ENCODE measurements at regions not wholly inside any gene's neighbourhood (a gene's known extent, or its start where the extent isn't known, plus 50 kb on each side); places are given as distances from the start of the nearest gene placed in this dataset.

DNA sequence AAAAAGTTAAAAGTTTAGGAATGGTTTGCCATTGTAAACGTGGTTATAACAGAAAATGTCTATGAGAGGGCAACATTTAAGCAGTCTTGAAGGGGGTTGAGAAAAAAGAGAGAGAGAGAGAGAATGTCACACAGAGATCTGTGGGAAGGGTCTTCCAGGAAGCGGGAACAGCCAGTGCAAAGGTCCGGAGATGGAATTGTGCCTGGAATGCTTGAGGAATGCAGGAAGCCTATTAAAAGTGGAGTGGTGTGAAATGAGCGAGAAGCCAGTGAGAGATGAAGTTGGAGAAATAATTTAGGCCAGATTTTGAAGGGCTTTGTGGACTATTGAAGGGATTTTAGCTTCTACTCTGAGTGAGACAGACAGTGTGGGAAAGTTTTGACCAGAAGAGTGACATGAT, 406.8 kb upstream of the TBX3 start:
- Histone ChIP-seq H4K5ac (ENCODE audit: insufficient read length, low read depth, low read length) (no peak overlapping the region), H2BK20ac (ENCODE audit: low read length) (no peak overlapping the region), H3K4ac (replicated peaks; ENCODE audit: insufficient read length, low read depth, low read length) (no peak overlapping the region), H2AFZ (ENCODE audit: low read length) (no peak overlapping the region), H3K27me3 (replicated peaks in 1 of 4; ENCODE audit: control insufficient read depth in 3 of 4, extremely low read depth in 1 of 4, insufficient read depth in 3 of 4, low read length in 3 of 4) (no peaks in the 10 kb centered on the region), H3K56ac (replicated peaks; ENCODE audit: insufficient read length, low read depth, low read length) (no peak overlapping the region), H3K23ac (ENCODE audit: insufficient read length) (no peak overlapping the region), H3K9ac (replicated peaks in 1 of 4; ENCODE audit: extremely low read depth in 1 of 4, low read depth in 3 of 4, low read length in 3 of 4) (no peak overlapping the region), H3K79me1 (ENCODE audit: low read depth, low read length) (no peaks in the 10 kb centered on the region), H3K18ac (ENCODE audit: extremely low read depth, low read length) (no peak overlapping the region), H3K4me1 (replicated peaks in 1 of 4; ENCODE audit: control insufficient read depth in 3 of 4, insufficient read depth in 4 of 4, low read length in 3 of 4) (no peaks in the 10 kb centered on the region), H2BK5ac (ENCODE audit: low read depth, low read length) (no peak overlapping the region), H2AK5ac (ENCODE audit: low read depth, low read length) (no peak overlapping the region), H3K79me2 (ENCODE audit: control insufficient read depth in 1 of 2, insufficient read depth in 2 of 2, low read length in 2 of 2) (no peaks in the 10 kb centered on the region), H4K8ac (ENCODE audit: extremely low read depth, insufficient read depth, low read length) (no peak overlapping the region), H3K4me2 (ENCODE audit: insufficient read depth in 1 of 2, low read depth in 2 of 2, low read length in 2 of 2) (no peak overlapping the region), H2BK120ac (replicated peaks; ENCODE audit: low read depth, low read length) (no peak overlapping the region), H2BK15ac (ENCODE audit: low read length) (no peak overlapping the region), H3K4me3 (ENCODE audit: extremely low read depth in 1 of 4, insufficient read depth in 2 of 4, low read depth in 3 of 4, low read length in 4 of 4) (no peak overlapping the region), H3K14ac (ENCODE audit: insufficient read length) (no peak overlapping the region), H4K20me1 (replicated peaks in 1 of 2; ENCODE audit: control insufficient read depth in 1 of 2, insufficient read depth in 2 of 2, low read length in 2 of 2) (no peaks in the 10 kb centered on the region), H3K9me3 (ENCODE audit: insufficient read depth in 2 of 2, low read depth in 1 of 2, low read length in 1 of 2) (no peaks in the 10 kb centered on the region), H3K23me2 (ENCODE audit: low read depth, low read length) (no peaks in the 10 kb centered on the region), H4K91ac (replicated peaks; ENCODE audit: insufficient read length, low read length) (no peak overlapping the region), H3K36me3 (ENCODE audit: control insufficient read depth in 2 of 4, insufficient read depth in 4 of 4, low read length in 3 of 4) (no peaks in the 10 kb centered on the region), H3K27ac (ENCODE audit: low read depth, low read length) (no peak overlapping the region), H2BK12ac (ENCODE audit: low read depth, low read length) (no peak overlapping the region)
- WGBS, 2 experiments (ENCODE audit: extremely low coverage in 1 of 2, insufficient coverage in 1 of 2, insufficient read length in 1 of 2, insufficient replicate concordance in 2 of 2, low coverage in 1 of 2, low lambda C conversion rate in 2 of 2, missing lambda C conversion rate in 1 of 2): 92% methylated on average over 4 of the region's 4 CpGs; no CpG with 5 or more reads in 1 of the 2 experiments
- ChIA-PET POLR2A (ENCODE audit: partially characterized antibody) (no interaction called here), CTCF (ENCODE audit: partially characterized antibody) (no interaction called here)
- FAIRE-seq (no peak), DNase-seq (ENCODE audit: low read depth in 1 of 2, low spot score in 2 of 2) (no peak)
- no peak for TF ChIP-seq MAFK (IDR thresholded peaks at IDR 0.05; ENCODE audit: low read depth, low read length)
- no peak for TF ChIP-seq EZH2 (IDR thresholded peaks at IDR 0.05; ENCODE audit: low read depth, low read length, severe bottlenecking)
- no peak for TF ChIP-seq SIX5 (IDR thresholded peaks at IDR 0.05; ENCODE audit: low read depth, low read length)
- no peak for TF ChIP-seq NANOG (IDR thresholded peaks at IDR 0.05; ENCODE audit: insufficient read depth, low read depth, low read length, poor library complexity, severe bottlenecking)
- TF ChIP-seq PHF8 (conservative IDR thresholded peaks at IDR 0.05; ENCODE audit: low read depth, low read length): no peak
- no peak for TF ChIP-seq SIN3A (conservative IDR thresholded peaks at IDR 0.05 in 1 of 2, IDR thresholded peaks at IDR 0.05 in 1 of 2; ENCODE audit: low read depth in 1 of 2, low read length in 2 of 2)
- no peak for TF ChIP-seq BRCA1 (IDR thresholded peaks at IDR 0.05; ENCODE audit: low read depth, low read length)
- TF ChIP-seq EGR1 (IDR thresholded peaks at IDR 0.05; ENCODE audit: borderline replicate concordance, low read depth, low read length): no peak
- TF ChIP-seq SUZ12 (IDR thresholded peaks at IDR 0.05; ENCODE audit: low read length): no peak
- no peak for TF ChIP-seq CREB1 (IDR thresholded peaks at IDR 0.05)
- no peak for TF ChIP-seq BCL11A (IDR thresholded peaks at IDR 0.05; ENCODE audit: low read depth in 2 of 2, low read length in 2 of 2)
- TF ChIP-seq RAD21 (IDR thresholded peaks at IDR 0.05 in 1 of 2, conservative IDR thresholded peaks at IDR 0.05 in 1 of 2; ENCODE audit: low read depth in 2 of 2, low read length in 2 of 2): no peak
- no peak for TF ChIP-seq GABPA (IDR thresholded peaks at IDR 0.05; ENCODE audit: borderline replicate concordance, insufficient read depth, low read length)

Measured in H1 (cell line).